Epithelial cell of proximal tubule (primary cell): ENCODE measurements at regions not wholly inside any gene's neighbourhood (a gene's known extent, or its start where the extent isn't known, plus 50 kb on each side); places are given as distances from the start of the nearest gene placed in this dataset.
A peak's percentile ranks its signal among the peaks of the same experiment; 100 is the strongest.

ENCODE experiments used
- DNase-seq: peaks from one replicate; pipeline ENCODE4 v3.0.0-alpha.2; 2011; ENCODE audit warnings: low read depth
- H3K4me3 ChIP-seq: 2 replicates; pipeline ENCODE4 v1.5.1; 2011; ENCODE audit warnings: low read depth, mild to moderate bottlenecking, low read length
- TF ChIP-seq, protein P1 (sequence below): conservative IDR thresholded peaks from 2 replicates; pipeline ENCODE4 v1.5.1; 2012; ENCODE audit warnings: low read depth, mild to moderate bottlenecking, low read length

DNA sequence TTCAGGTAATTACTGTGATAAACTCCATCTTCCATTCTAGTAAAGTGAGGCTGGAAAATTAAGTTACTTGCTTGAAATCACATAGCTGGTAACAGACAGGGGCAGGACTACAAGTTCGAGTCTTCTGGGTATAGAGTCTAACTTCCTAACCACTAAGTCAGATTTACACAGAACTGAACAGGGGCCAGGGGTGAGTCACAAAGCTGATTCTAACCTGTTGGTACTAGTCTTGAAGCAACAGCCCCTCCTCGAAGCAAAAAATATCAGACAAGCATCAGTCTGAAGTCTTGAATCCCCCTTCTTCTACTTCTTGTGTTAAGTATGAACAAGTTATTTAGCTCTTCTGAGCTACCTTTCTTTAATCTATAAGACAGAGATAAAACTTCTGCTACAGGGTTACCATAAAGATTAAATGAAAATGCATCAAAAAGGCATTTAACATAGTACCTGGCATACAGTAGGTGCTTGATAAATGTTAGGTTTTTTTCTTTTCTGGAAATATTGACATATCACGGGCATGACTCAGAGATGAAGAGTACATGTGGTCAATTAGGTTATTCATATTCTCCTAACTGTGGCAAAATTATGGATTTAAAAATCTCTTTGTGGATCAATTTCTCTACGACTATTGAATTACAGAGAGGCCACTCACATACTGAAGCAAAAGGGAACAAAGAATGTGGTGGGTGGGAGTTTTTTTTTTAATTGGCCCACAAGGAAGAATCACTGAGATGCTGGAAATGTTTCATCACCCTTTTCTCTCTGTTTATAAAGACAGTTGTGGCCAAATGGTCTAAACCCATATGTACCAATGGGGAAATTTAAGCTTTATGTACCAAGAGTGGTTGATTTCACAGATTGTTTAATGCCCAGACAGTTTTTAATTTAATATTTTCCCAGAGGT is 266.9 kb upstream of the DYNLRB2 start:
- TF ChIP-seq, protein P1, sequence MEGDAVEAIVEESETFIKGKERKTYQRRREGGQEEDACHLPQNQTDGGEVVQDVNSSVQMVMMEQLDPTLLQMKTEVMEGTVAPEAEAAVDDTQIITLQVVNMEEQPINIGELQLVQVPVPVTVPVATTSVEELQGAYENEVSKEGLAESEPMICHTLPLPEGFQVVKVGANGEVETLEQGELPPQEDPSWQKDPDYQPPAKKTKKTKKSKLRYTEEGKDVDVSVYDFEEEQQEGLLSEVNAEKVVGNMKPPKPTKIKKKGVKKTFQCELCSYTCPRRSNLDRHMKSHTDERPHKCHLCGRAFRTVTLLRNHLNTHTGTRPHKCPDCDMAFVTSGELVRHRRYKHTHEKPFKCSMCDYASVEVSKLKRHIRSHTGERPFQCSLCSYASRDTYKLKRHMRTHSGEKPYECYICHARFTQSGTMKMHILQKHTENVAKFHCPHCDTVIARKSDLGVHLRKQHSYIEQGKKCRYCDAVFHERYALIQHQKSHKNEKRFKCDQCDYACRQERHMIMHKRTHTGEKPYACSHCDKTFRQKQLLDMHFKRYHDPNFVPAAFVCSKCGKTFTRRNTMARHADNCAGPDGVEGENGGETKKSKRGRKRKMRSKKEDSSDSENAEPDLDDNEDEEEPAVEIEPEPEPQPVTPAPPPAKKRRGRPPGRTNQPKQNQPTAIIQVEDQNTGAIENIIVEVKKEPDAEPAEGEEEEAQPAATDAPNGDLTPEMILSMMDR, result no peak
- H3K4me3 ChIP-seq, result no peak overlapping the region
- no peak for DNase-seq

DNA sequence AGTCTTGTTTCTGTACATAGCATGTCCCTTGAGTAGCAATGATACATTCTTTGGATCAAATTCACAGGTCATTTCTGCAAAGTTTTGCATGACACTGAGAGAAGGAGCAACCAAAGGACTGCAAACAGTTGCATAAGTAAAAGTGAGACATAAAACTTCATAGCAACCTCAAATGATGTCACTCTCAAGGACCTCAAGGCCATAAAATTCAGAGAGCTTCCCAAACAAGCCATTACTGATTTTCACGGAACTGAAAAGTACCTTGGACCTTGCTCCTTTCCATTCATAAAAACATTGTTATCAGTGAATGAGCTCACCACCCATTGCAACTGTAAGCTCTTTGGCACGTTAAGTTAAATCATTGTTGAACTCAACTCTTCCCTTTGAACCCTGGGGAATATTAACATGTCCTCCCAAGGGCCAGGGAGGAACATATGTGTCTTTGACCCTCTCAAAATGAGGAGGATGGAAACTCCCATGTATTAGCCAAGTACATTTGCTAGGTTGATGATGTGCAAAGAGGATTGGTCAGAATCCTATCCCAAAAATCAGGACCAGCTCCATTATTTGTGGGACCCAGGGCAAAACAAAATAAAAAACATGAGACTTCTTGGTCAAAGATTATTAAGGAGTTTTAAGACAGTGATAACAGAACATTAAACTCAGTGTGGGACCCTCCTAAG is 275.0 kb upstream of the DYNLRB2 start:
- TF ChIP-seq, protein P1, result no peak
- H3K4me3 ChIP-seq, result no peak overlapping the region
- DNase-seq, result no peak

DNA sequence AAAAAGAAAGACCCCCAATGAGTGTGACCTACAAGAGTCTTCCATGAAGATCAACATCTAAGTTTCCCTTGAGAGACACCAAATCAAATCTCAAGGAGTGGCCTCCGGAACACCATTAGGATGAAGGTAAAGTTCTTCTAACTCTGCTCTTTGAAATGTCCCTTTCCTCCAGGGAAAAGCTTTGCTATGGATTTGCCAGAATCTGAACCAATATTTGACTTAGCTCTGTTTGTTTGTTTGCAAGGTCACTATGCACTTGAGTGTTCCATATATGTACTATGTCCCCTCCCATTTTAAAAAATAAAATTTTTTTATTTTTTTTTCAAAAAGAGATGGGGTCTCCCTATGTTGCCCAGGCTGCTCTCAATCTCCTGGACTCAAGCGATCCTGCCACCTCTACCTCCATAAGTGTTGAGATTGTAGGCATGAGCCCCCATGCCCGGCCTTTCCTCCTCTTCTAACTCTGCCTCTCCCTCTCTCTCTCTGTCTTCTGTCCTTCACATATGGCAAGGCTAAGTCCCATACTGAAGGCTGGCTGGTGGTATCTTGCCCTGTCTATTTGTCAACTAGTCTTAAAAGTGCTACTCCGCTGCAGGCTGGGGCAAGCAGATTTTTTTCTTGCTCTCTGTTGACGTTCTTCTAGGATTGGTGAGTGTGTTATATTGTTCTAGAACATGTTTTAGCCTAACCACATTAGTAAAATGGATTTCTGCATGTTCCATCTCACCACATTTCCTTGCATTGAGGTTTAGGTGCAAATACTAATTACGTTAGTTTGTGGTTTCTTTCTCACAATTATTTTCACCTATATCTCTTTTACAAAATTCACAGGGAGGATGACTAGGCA is 276.7 kb upstream of the DYNLRB2 start:
- TF ChIP-seq, protein P1, result no peak
- H3K4me3 ChIP-seq, result no peak overlapping the region
- DNase-seq, result no peak

DNA sequence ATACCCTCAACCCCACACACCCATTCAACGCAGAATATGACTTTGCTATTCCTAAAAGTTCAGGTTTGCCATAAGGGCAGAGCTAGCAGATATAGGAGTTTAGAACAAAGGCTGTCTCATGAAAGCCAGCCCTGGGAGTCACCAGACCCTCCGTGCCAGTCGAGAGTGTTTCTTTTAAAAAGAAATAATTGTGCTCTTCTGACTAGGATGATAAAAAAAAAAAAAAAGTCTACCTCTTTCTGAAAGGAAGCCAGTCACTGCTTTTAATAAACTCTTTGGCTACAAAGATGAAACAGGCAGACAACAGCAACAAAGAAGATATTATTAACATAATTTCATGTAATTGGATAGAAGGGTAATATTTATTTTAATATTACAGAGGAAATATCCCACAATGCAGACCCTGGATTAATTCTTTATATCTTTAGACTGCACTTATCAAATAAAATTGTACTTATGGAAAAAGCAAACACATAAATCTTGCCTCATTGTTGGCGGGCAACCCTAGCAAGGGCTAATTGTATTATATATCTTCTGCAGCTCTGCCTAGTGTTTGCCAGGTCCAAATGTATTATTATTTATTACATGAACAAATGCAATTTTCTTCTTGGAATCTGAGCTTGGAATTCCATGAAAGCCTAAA is 277.5 kb upstream of the DYNLRB2 start:
- no peak for DNase-seq
- H3K4me3 ChIP-seq, result no peak overlapping the region
- TF ChIP-seq, protein P1, result no peak

DNA sequence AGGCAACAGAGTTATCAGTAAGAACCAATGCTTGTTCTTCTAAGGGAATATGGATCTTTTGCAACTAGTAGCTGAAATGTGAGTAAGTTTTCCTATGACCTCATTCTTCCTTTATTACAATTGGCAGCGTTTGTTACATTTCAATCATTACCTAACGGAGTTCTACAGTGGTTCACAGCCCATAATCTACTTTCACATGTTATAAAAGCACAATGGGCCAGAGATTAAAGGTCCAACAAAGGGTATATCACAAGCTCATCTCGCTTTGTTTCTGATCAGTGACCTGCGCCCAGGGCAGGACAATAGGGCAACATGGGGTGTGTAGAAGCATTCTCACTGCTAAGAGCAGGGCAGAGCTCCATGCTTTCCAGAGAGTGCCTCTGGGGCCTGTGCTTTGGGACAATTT is 279.9 kb upstream of the DYNLRB2 start:
- H3K4me3 ChIP-seq, result no peak overlapping the region
- TF ChIP-seq, protein P1, result no peak
- peak; percentile 61 for DNase-seq

DNA sequence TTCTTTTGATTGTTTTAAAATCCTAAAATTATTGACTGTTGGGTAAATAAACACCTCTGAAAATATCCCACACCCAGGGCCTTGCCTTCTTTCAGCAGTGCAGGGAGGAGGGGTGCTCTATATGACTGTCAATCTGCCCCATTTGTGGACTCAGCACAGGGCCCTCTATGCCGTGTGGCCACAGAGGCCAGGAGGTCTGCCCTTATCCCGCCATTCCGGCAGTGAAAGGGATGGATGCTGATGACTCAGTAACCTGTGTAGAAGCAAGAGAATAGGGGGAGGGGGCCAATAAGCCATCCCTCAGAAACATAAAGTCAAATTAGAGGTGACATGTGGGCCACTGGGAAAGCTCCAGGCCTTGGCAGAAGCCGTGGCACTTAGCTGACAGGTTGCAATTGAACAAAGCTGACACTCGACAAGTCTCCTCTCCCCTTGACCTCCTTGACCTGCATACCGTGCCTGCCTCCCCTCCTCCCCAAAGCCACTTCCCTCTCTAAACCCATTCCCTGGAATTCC is 281.4 kb upstream of the DYNLRB2 start:
- TF ChIP-seq, protein P1, result no peak
- H3K4me3 ChIP-seq, result no peak overlapping the region
- no peak for DNase-seq
